DOHH2 (cell line): ENCODE measurements at regions not wholly inside any gene's neighbourhood (a gene's known extent, or its start where the extent isn't known, plus 50 kb on each side); places are given as distances from the start of the nearest gene placed in this dataset.

Experiments used
- CTCF ChIP-seq: fragments of 200-600 bp; sonication (generic); IDR thresholded peaks from one replicate; pipeline ENCODE4 v1.5.1; 2014; ENCODE audit warnings: antibody characterized with exemption, mild to moderate bottlenecking, low read depth, low read length; ENCODE audit not compliant: poor library complexity, severe bottlenecking
- EZH2phosphoT487 ChIP-seq: fragments of 200-600 bp; sonication (generic); IDR thresholded peaks from 2 replicates; pipeline ENCODE4 v1.6.1; 2017; ENCODE audit warnings: borderline replicate concordance, mild to moderate bottlenecking, antibody characterized with exemption, low read length, moderate library complexity, mixed read lengths

GRCh38 chr6:90730151-90730673 lies 143.3 kb upstream of the MAP3K7 start:
- TF ChIP-seq CTCF: no peak
- TF ChIP-seq EZH2phosphoT487: no peak
